Right lobe of liver (tissue), 4 donors: ENCODE measurements at regions not wholly inside any gene's neighbourhood (a gene's known extent, or its start where the extent isn't known, plus 50 kb on each side); places are given as distances from the start of the nearest gene placed in this dataset.

ENCODE experiments used
- POLR2A ChIP-seq: fragments of 450-650 bp; IDR thresholded peaks from one replicate; pipeline ENCODE4 v1.6.1; 2017; ENCODE audit warnings: antibody characterized with exemption, mild to moderate bottlenecking
- TF ChIP-seq, protein P1 (sequence below), 4 donors: fragments of 200-600 bp in 3 of 4; fragments of 450-650 bp in 1 of 4; IDR thresholded peaks; one replicate each; pipeline versions ENCODE4 v1.5.1 to v1.8.0; 2016 to 2022; ENCODE audit warnings: antibody characterized with exemption in 4 of 4, mild to moderate bottlenecking in 2 of 4
- donor health status: DM: no; HTN: no; CAD: no.
- donor health status: DM: no; HTN: no; CAD: no.
- donor health status: DM: no; HTN: yes; CAD: no.

DNA sequence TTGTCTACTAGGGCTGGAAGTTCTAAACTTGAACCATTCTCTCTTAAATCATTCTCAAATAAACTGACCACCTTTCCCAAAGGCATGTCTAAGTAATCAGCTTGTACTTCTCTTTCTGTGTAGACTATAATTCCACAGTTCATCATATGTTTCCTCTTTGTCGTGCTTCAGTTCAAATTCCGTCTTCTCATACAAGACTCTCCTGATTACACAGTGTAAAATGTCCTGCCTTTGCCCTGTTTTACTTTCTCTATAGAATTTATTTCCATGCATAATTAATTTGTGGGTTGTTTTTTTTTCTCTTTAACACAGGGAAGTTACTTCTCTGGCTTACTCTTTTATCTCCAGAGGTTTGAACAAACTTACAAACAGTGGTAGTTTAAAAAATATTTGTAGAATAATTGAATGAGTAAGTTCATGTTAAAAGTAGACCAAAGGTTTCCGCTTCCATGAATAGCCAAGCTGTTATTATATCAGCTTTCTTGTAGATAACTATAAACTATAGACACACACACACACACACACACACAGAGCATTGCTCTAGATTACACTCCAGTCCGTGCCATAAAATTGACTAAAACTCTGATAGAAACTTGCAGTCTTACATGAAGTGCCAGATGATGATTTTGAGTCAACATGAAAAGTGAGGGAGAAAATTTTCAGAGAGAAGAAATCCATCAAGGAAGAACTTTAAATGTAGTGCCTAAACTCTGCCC, 119.0 kb downstream of the SUCNR1 start:
- TF ChIP-seq, protein P1, sequence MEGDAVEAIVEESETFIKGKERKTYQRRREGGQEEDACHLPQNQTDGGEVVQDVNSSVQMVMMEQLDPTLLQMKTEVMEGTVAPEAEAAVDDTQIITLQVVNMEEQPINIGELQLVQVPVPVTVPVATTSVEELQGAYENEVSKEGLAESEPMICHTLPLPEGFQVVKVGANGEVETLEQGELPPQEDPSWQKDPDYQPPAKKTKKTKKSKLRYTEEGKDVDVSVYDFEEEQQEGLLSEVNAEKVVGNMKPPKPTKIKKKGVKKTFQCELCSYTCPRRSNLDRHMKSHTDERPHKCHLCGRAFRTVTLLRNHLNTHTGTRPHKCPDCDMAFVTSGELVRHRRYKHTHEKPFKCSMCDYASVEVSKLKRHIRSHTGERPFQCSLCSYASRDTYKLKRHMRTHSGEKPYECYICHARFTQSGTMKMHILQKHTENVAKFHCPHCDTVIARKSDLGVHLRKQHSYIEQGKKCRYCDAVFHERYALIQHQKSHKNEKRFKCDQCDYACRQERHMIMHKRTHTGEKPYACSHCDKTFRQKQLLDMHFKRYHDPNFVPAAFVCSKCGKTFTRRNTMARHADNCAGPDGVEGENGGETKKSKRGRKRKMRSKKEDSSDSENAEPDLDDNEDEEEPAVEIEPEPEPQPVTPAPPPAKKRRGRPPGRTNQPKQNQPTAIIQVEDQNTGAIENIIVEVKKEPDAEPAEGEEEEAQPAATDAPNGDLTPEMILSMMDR (IDR thresholded peaks at IDR 0.05), result no peak
- no peak for TF ChIP-seq POLR2A
